ENCODE measurements at regions not wholly inside any gene's neighbourhood (a gene's known extent, or its start where the extent isn't known, plus 50 kb on each side); places are given as distances from the start of the nearest gene placed in this dataset.

DNA sequence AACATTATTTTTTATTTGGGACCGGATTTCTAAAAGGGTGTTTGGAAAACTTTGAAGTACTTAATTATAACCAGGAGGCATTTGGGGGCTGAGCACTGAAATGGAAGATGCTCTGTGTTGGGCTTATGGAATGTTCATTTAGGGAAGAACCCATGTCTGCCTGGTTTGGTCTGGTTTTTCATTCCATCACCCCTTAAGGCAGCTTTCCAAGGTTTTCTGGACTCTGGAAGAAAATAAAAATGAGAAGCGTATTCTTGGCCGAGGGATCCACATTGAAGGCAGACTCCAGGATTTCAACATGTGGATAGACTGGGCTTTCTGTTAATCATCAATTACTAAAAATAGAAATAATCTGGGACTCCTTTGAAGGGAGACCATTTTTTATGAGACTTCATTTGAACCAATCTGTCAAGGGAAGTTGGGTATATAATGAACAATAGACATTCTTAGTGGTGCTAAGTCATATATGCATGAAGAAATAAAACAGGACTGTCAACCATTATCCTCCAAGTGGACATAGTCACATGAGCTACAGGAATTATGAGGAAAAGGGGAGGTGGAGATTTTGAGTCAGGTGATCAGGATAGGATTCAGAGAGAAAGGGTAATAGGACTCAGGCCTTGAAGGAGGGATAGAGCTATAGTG lies 270.5 kb upstream of the ADAMTS9 start:
- no peaks in the 10 kb centered on the region for H3K9me3 ChIP-seq
- intact Hi-C loops (cut with DNase I; ENCODE audit: low total_unique reads), result no loop called here

GRCh38 chr3:64957408-64958198 lies 269.8 kb upstream of the ADAMTS9 start:
- no peak overlapping the region for H3K4me3 ChIP-seq
- intact Hi-C loops (cut with DNase I; ENCODE audit: low total_unique reads), result no loop called here
- peak overlapping the region in 1 of 2 donors; percentile 5 for H3K27ac ChIP-seq
- no peaks in the 10 kb centered on the region for H3K9me3 ChIP-seq
- DNase-seq, result no peak
- H3K27me3 ChIP-seq, result no peaks in the 10 kb centered on the region
- H3K4me1 ChIP-seq, result peaks cover 0 to 42% (median 16%) of the 10 kb centered on the region in 4 donors
- H3K36me3 ChIP-seq, result no peaks in the 10 kb centered on the region
- TF ChIP-seq CTCF (IDR thresholded peaks at IDR 0.05), result no peak

More for the DNA sequence above, 270.5 kb upstream of the ADAMTS9 start:
- DNase-seq, result no peak
- no peaks in the 10 kb centered on the region for H3K27me3 ChIP-seq
- H3K27ac ChIP-seq, result peak overlapping the region in 1 of 2 donors; percentile 5
- no peak for TF ChIP-seq CTCF (IDR thresholded peaks at IDR 0.05)
- peaks cover 0 to 42% (median 16%) of the 10 kb centered on the region in 4 donors for H3K4me1 ChIP-seq
- H3K4me3 ChIP-seq, result no peak overlapping the region
- no peaks in the 10 kb centered on the region for H3K36me3 ChIP-seq

DNA sequence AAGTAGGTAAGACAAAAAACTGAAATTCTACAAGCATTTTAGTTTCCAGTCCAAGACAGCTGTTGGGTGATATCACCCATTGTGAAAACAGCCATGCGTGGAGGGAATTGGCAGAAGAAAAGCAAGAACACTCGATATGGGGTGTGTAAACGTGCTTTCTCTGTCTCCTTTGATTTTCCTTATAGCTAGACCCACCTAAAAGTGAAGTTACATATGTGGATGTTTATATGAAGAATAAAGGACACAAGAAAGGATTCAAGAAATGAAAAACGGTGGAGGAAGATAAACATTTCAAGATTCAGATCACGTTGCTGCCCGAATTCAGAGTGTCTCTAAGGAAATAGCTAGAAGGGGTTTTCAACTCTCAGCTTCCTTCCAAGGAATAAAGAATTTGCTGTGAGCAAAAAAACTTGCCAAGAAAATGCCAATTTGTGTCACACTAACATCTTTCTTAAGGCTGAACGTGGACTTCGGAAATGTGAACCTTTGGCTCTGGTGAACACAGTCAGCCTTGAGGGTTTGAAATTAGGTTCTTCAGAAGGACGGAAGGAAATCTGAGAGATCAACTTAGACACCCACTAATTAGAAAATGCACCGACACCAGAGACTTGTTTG lies 269.0 kb upstream of the ADAMTS9 start:
- Histone ChIP-seq H3K4me3 (no peak overlapping the region), H3K9me3 (no peaks in the 10 kb centered on the region), H3K27ac (no peak overlapping the region), H3K4me1 (peaks cover 0 to 39% (median 16%) of the 10 kb centered on the region in 4 donors), H3K27me3 (no peaks in the 10 kb centered on the region), H3K36me3 (no peaks in the 10 kb centered on the region)
- TF ChIP-seq CTCF (IDR thresholded peaks at IDR 0.05), result no peak
- intact Hi-C loops (cut with DNase I; ENCODE audit: low total_unique reads), result no loop called here
- DNase-seq, result no peak

DNA sequence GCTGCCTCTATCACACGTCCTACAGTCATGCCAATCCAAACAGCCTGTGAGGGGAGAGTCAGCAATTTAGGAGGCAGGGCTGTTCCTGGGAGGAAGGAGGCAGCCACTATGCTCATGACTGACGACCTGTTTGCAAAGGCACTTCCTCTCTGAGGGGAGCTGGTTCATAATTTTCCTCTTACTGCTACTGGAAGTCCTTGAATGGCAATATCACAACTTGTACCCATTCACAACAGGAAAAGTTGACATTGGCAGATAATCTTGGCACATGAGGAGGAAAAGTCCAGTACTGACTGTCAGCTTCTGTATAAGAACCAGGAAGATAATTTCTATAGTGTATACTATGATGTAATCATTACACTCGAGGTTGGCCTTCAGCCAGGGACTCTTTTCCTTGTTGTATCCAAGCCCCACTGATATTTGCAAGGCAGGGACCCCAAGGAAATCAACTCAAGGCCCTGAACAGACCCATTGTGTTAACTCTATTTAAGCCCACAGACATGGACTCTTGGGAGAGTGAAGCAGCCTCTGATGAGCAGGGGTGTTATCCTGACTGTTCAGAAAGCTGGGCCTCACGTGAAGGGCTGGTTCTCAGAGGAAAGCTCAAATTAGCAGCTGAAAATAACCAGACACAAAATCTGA lies 267.3 kb upstream of the ADAMTS9 start:
- DNase-seq, result peak; percentile 27 to 72
- H3K4me3 ChIP-seq, result no peak overlapping the region
- H3K27ac ChIP-seq, result peak overlapping the region; percentile 10 to 49
- no peak for TF ChIP-seq CTCF (IDR thresholded peaks at IDR 0.05)
- H3K4me1 ChIP-seq, result peaks cover 0 to 31% (median 16%) of the 10 kb centered on the region in 4 donors
- H3K27me3 ChIP-seq, result no peaks in the 10 kb centered on the region
- no peaks in the 10 kb centered on the region for H3K36me3 ChIP-seq
- intact Hi-C loops (cut with DNase I; ENCODE audit: low total_unique reads), result no loop called here
- no peaks in the 10 kb centered on the region for H3K9me3 ChIP-seq

- Histone ChIP-seq H3K27me3 (no peaks in the 10 kb centered on the region), H3K36me3 (no peaks in the 10 kb centered on the region), H3K9me3 (no peaks in the 10 kb centered on the region), H3K27ac (peak overlapping the region; percentile 57 to 70), H3K4me1 (peaks cover 0 to 29% (median 16%) of the 10 kb centered on the region in 4 donors), H3K4me3 (peak overlapping the region in 1 of 2 donors; percentile 10)
- TF ChIP-seq CTCF (IDR thresholded peaks at IDR 0.05), result no peak
- DNase-seq, result peak; percentile 36 to 87
- intact Hi-C loops (cut with DNase I; ENCODE audit: low total_unique reads), result no loop called here
Observed at GRCh38 chr3:64945171-64945729, 257.4 kb upstream of the ADAMTS9 start.

Data from tibial artery (tissue), 4 donors.